Endothelial cell of umbilical vein (primary cell): ENCODE measurements at regions not wholly inside any gene's neighbourhood (a gene's known extent, or its start where the extent isn't known, plus 50 kb on each side); places are given as distances from the start of the nearest gene placed in this dataset.

Source experiments
- BruUV-seq: library from RNA; stranded (reverse); fragments of 400-500 nt; replicated peaks from 2 replicates; lab custom pipeline; 2021; lab: Mats Ljungman, UMichigan
- CTCF ChIA-PET: fragments of 300-600, 350-600 bp; sonication (Branson Sonifier 250); formaldehyde crosslinking; loops from one replicate; lab custom pipeline; 2021; ENCODE audit warnings: antibody characterized with exemption, inconsistent platforms; lab: Charles Lee
- POLR2A ChIA-PET: fragments of 300-600, 350-600 bp; sonication (Branson Sonifier 250); formaldehyde crosslinking; loops from one replicate; lab custom pipeline; 2021; ENCODE audit warnings: antibody characterized with exemption, inconsistent platforms; lab: Charles Lee
- DNase-seq: peaks from one replicate; pipeline ENCODE4 v3.0.0-alpha.2; 2011; ENCODE audit warnings: low read depth, low spot score
- FAIRE-seq: peaks from 2 replicates; lab custom pipeline; 2011; peaks lifted over from hg19 to GRCh38; lab: Jason Lieb, UNC
- H2AFZ ChIP-seq: 2 replicates; pipeline ENCODE4 v1.6.0; 2012; ENCODE audit warnings: low read depth, low read length, control low read depth, inconsistent platforms
- H3K27ac ChIP-seq: 2 replicates; pipeline ENCODE4 v1.5.1; 2011; ENCODE audit warnings: low read depth, mild to moderate bottlenecking, control low read depth, low read length, moderate library complexity; ENCODE audit not compliant: insufficient read depth
- H3K27me3 ChIP-seq, 2 experiments: 2 replicates each; pipeline versions ENCODE4 v1.6.0 to v1.6.1; 2011; ENCODE audit warnings: low read length in 2 of 2, mixed read lengths in 1 of 2; ENCODE audit not compliant: control insufficient read depth in 2 of 2, insufficient read depth in 2 of 2
- H3K36me3 ChIP-seq, 2 experiments: 2 replicates in 1 of 2; 3 replicates in 1 of 2; pipeline ENCODE4 v1.5.1; 2011; ENCODE audit warnings: low read length in 2 of 2, mild to moderate bottlenecking in 1 of 2, moderate library complexity in 1 of 2; ENCODE audit not compliant: control insufficient read depth in 2 of 2, insufficient read depth in 2 of 2; ENCODE audit errors: extremely low read depth in 1 of 2
- H3K4me1 ChIP-seq: 3 replicates; pipeline ENCODE4 v1.5.1; 2011; ENCODE audit warnings: mild to moderate bottlenecking, low read length; ENCODE audit not compliant: control insufficient read depth, insufficient read depth; ENCODE audit errors: extremely low read depth
- H3K4me2 ChIP-seq: 2 replicates; pipeline ENCODE4 v1.6.1; 2011; ENCODE audit warnings: low read length, control low read depth, mixed read lengths; ENCODE audit not compliant: insufficient read depth
- H3K4me3 ChIP-seq, 3 experiments: fragments of 200-600 bp in 1 of 3; sonication (generic), shearing (Covaris generic) in 1 of 3; replicated peaks in 1 of 3; 2 replicates each; pipeline ENCODE4 v1.5.1; 2011 to 2016; ENCODE audit warnings: control low read depth in 3 of 3, low read length in 3 of 3, mild to moderate bottlenecking in 2 of 3, inconsistent platforms in 1 of 3, low read depth in 1 of 3, moderate library complexity in 1 of 3; ENCODE audit not compliant: insufficient read depth in 1 of 3
- H3K79me2 ChIP-seq: 2 replicates; pipeline ENCODE4 v1.6.0; 2012; ENCODE audit warnings: low read length, inconsistent platforms; ENCODE audit not compliant: control insufficient read depth, insufficient read depth
- H3K9ac ChIP-seq: replicated peaks from 2 replicates; pipeline ENCODE3; 2011; ENCODE audit warnings: low read length, control low read depth; ENCODE audit not compliant: insufficient read depth; ENCODE audit errors: extremely low read depth
- H3K9me1 ChIP-seq: replicated peaks from 3 replicates; pipeline ENCODE4 v1.6.0; 2011; ENCODE audit warnings: mild to moderate bottlenecking, low read length; ENCODE audit not compliant: control insufficient read depth, insufficient read depth; ENCODE audit errors: extremely low read depth
- H3K9me3 ChIP-seq: replicated peaks from 2 replicates; pipeline ENCODE4 v1.5.1; 2012; ENCODE audit warnings: low read length, inconsistent platforms; ENCODE audit not compliant: control insufficient read depth, insufficient read depth
- H4K20me1 ChIP-seq: replicated peaks from 2 replicates; pipeline ENCODE3; 2011; ENCODE audit warnings: mild to moderate bottlenecking, low read length; ENCODE audit not compliant: control insufficient read depth, insufficient read depth; ENCODE audit errors: extremely low read depth
- CTCF ChIP-seq, 2 donors: IDR thresholded peaks; 1 replicate in 1 of 2; 2 replicates in 1 of 2; pipeline ENCODE4 v1.5.1; 2011; ENCODE audit warnings: low read length in 2 of 2, mild to moderate bottlenecking in 2 of 2, moderate library complexity in 2 of 2, control low read depth in 1 of 2, inconsistent platforms in 1 of 2, low read depth in 1 of 2; ENCODE audit not compliant: insufficient read depth in 1 of 2; ENCODE audit errors: extremely low read depth in 1 of 2
- EZH2 ChIP-seq: IDR thresholded peaks from 2 replicates; pipeline ENCODE4 v1.6.1; 2012; ENCODE audit warnings: borderline replicate concordance, low read depth, mild to moderate bottlenecking, moderate library complexity, low read length, inconsistent platforms; ENCODE audit not compliant: severe bottlenecking
- FOS ChIP-seq: IDR thresholded peaks from 2 replicates; pipeline ENCODE4 v1.6.1; 2011; ENCODE audit warnings: mild to moderate bottlenecking, low read length, moderate library complexity, borderline replicate concordance; ENCODE audit not compliant: insufficient read depth
- GATA2 ChIP-seq: IDR thresholded peaks from 2 replicates; pipeline ENCODE4 v1.7.0; 2011; ENCODE audit warnings: low read depth, mild to moderate bottlenecking, moderate library complexity, mixed read lengths, low read length; ENCODE audit not compliant: insufficient read length, insufficient read depth
- JUN ChIP-seq: IDR thresholded peaks from 2 replicates; pipeline ENCODE4 v1.6.1; 2011; ENCODE audit warnings: borderline replicate concordance, low read depth; ENCODE audit not compliant: insufficient read length, insufficient read depth
- MAX ChIP-seq: IDR thresholded peaks from 2 replicates; pipeline ENCODE4 v1.6.1; 2011; ENCODE audit not compliant: insufficient read depth, insufficient read length
- MYC ChIP-seq: IDR thresholded peaks from one replicate; pipeline ENCODE4 v1.6.1; 2011; ENCODE audit warnings: mild to moderate bottlenecking, low read depth, low read length
- POLR2A ChIP-seq: IDR thresholded peaks from 2 replicates; pipeline ENCODE4 v1.6.1; 2012; ENCODE audit warnings: low read depth, mild to moderate bottlenecking, control low read depth, low read length
- POLR2AphosphoS5 ChIP-seq: IDR thresholded peaks from 2 replicates; pipeline ENCODE4 v1.6.1; 2012; ENCODE audit warnings: low read depth, mild to moderate bottlenecking, control low read depth, low read length, moderate library complexity; ENCODE audit not compliant: insufficient read depth
- dilution Hi-C: fragments of 300-500 bp; cut with MboI; formaldehyde crosslinking; loops from one replicate; pipeline ENCODE4 v1.15.0; 2019; ENCODE audit warnings: low sequenced_read_pairs; ENCODE audit not compliant: extremely low pct_ligation_motif_present
- intact Hi-C: fragments of 100-400 bp; cut with micrococcal nuclease; formaldehyde crosslinking; loops from one replicate; pipeline ENCODE4 v1.10.0; 2022

GRCh38 chr4:99759346-99759984, 57.2 kb upstream of the DAPP1 start:
- no peak overlapping the region for H3K4me2 ChIP-seq
- H3K36me3 ChIP-seq: no peaks in the 10 kb centered on the region
- H3K9me3 ChIP-seq: no peaks in the 10 kb centered on the region
- no peak overlapping the region for H3K9ac ChIP-seq
- POLR2A ChIA-PET: interaction anchor here (0.6 kb wide), 1 partner anchor 10 kb away, joined by 4 read pairs; no protein-coding TSS in a partner anchor
- H3K27me3 ChIP-seq: no peaks in the 10 kb centered on the region
- DNase-seq (no peak), FAIRE-seq (no peak)
- dilution Hi-C loops: no loop called here
- TF ChIP-seq MAX (no peak), CTCF (IDR thresholded peaks at IDR 0.05; ENCODE audit: extremely low read depth in 1 of 2, insufficient read depth in 1 of 2, low read depth in 1 of 2, low read length in 2 of 2) (no peak), GATA2 (no peak), POLR2AphosphoS5 (no peak), JUN (no peak), POLR2A (no peak), MYC (no peak), FOS (no peak), EZH2 (no peak)
- H2AFZ ChIP-seq: no peak overlapping the region
- H3K27ac ChIP-seq: no peak overlapping the region
- BruUV-seq: no TSS peak
- CTCF ChIA-PET: no interaction called here
- H4K20me1 ChIP-seq: no peaks in the 10 kb centered on the region
- intact Hi-C loops: no loop called here
- H3K4me3 ChIP-seq: no peak overlapping the region
- H3K4me1 ChIP-seq: no peaks in the 10 kb centered on the region
- H3K9me1 ChIP-seq: no peaks in the 10 kb centered on the region
- no peaks in the 10 kb centered on the region for H3K79me2 ChIP-seq
